ENCODE measurements at regions not wholly inside any gene's neighbourhood (a gene's known extent, or its start where the extent isn't known, plus 50 kb on each side); places are given as distances from the start of the nearest gene placed in this dataset.

DNA sequence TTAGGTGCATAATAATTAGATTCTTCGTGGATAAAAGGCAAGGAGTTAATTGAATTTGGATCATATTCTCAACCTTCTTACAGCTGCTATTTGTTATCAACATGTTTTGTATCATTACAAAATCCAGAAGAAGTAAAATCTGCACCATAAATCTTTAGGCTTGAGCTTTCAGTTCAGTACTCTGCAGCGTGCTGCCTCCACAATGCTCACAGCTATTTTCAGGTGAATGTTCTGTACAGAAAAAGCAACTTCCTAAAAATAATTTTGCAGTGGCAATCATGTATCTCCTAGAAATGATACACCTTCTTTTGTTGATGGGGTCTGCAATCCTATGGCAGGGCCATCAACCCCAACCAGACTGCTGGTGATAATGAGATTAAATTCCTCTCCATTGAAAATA lies 220.9 kb upstream of the CTNNB1 start:
- TF ChIP-seq, protein P1, sequence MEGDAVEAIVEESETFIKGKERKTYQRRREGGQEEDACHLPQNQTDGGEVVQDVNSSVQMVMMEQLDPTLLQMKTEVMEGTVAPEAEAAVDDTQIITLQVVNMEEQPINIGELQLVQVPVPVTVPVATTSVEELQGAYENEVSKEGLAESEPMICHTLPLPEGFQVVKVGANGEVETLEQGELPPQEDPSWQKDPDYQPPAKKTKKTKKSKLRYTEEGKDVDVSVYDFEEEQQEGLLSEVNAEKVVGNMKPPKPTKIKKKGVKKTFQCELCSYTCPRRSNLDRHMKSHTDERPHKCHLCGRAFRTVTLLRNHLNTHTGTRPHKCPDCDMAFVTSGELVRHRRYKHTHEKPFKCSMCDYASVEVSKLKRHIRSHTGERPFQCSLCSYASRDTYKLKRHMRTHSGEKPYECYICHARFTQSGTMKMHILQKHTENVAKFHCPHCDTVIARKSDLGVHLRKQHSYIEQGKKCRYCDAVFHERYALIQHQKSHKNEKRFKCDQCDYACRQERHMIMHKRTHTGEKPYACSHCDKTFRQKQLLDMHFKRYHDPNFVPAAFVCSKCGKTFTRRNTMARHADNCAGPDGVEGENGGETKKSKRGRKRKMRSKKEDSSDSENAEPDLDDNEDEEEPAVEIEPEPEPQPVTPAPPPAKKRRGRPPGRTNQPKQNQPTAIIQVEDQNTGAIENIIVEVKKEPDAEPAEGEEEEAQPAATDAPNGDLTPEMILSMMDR (IDR thresholded peaks at IDR 0.05; ENCODE audit: unreplicated experiment) = no peak
- Mint-ChIP-seq H3K4me3 (no peak overlapping the region), H3K27me3 (ENCODE audit: low read depth) (no peaks in the 10 kb centered on the region), H3K36me3 (no peaks in the 10 kb centered on the region), H3K4me1 (peaks cover 2% of the 10 kb centered on the region), H3K27ac (no peak overlapping the region), H3K9me3 (no peaks in the 10 kb centered on the region)
- no peak for DNase-seq (ENCODE audit: low spot score in 2 of 2, unreplicated experiment in 2 of 2)

DNA sequence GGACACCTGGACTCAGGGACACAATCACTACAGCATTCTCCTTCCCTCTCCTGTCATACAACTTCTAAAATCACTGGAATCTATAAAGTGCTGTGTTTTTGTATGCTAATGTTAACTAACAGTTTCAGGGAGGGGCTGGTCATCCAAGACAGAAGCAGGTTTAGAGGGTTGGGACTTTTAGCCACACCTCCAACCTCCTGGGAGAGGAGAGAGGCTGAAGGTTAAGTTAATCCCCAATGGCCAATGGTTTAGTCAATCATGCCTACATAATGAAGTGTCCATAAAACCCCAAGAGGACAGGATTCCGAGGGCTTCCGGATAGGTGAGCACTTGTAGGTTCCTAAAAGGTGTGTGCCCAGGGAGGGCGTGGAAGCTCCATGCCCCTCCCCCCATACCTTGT lies 219.3 kb upstream of the CTNNB1 start:
- Mint-ChIP-seq H3K36me3 (no peaks in the 10 kb centered on the region), H3K4me1 (peaks cover 2% of the 10 kb centered on the region), H3K27me3 (ENCODE audit: low read depth) (no peaks in the 10 kb centered on the region), H3K4me3 (no peak overlapping the region), H3K9me3 (no peaks in the 10 kb centered on the region), H3K27ac (no peak overlapping the region)
- TF ChIP-seq, protein P1 (IDR thresholded peaks at IDR 0.05; ENCODE audit: unreplicated experiment) = no peak
- DNase-seq (ENCODE audit: low spot score in 2 of 2, unreplicated experiment in 2 of 2) = no peak

DNA sequence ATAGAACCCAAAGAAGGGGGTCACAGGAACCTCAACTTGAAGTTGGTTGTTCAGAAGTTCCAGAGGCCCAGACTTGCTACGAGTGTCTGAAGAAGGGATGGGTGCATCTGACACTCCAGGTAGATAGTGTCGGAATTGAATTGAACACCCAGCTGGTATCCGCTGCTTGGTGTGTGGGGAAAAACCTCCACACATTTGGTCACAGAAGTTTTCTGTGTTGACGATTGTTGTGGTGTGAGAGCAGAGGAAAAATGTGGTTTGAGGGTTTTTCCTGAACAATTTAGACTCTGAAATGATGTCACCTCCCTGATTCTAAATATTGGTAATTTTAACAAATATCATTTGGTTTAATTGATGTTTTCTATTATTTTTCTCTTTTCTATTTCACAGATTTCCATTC lies 218.8 kb upstream of the CTNNB1 start:
- DNase-seq (ENCODE audit: low spot score in 2 of 2, unreplicated experiment in 2 of 2) = no peak
- peaks cover 6% of the 10 kb centered on the region for H3K4me1 Mint-ChIP-seq
- TF ChIP-seq, protein P1 (IDR thresholded peaks at IDR 0.05; ENCODE audit: unreplicated experiment) = no peak

DNA sequence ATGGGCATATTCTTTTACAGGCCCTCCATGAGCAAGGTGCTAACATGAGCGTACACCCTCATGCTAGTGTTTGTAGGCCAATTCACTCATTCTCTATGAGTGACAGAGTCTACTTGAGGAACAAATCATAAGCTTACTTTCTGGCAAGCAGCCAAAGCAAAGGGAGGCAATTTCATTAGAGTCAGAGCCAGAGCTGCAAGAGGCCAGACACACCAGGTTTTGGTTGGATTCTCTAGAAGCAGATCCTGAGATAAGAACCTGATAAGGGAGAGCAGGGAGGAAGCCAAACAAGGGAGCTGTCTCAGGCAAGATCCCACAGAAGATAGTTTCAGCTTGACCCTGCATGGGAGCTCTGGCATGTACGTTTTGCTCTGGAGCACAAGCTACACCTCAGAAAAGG lies 214.1 kb upstream of the CTNNB1 start:
- DNase-seq (ENCODE audit: low spot score in 2 of 2, unreplicated experiment in 2 of 2) = no peak
- TF ChIP-seq, protein P1 (IDR thresholded peaks at IDR 0.05; ENCODE audit: unreplicated experiment) = no peak
- Mint-ChIP-seq H3K27ac (peak overlapping the region; percentile 10), H3K9me3 (peaks cover 4% of the 10 kb centered on the region), H3K27me3 (ENCODE audit: low read depth) (no peaks in the 10 kb centered on the region), H3K36me3 (no peaks in the 10 kb centered on the region), H3K4me1 (peaks cover 4% of the 10 kb centered on the region), H3K4me3 (no peak overlapping the region)

More for the DNA sequence above, 218.8 kb upstream of the CTNNB1 start:
- no peaks in the 10 kb centered on the region for H3K36me3 Mint-ChIP-seq
- H3K9me3 Mint-ChIP-seq = no peaks in the 10 kb centered on the region
- no peaks in the 10 kb centered on the region for H3K27me3 Mint-ChIP-seq (ENCODE audit: low read depth)
- no peak overlapping the region for H3K27ac Mint-ChIP-seq
- no peak overlapping the region for H3K4me3 Mint-ChIP-seq

DNA sequence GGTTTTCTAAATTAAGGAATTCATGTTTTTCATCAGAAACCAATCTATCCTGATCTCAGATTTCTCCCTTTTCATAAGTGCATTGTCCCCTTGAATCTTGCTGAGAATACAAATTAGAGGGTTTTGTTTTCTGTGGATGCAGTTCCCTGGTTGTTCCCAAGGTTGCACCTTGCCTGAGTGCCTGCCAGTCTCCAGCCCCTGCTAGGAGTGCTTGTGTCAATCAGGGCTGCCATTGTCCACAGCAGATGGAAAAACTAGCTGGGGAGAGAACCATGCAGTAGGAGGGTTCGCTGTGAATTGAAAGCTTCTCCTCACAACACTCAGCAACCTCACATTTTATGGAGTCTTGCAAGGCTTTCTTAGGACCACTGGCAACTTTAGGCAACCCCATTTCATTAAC lies 210.8 kb upstream of the CTNNB1 start:
- Mint-ChIP-seq H3K27me3 (ENCODE audit: low read depth) (no peaks in the 10 kb centered on the region), H3K4me3 (no peak overlapping the region), H3K4me1 (peaks cover 4% of the 10 kb centered on the region), H3K9me3 (peaks cover 4% of the 10 kb centered on the region), H3K36me3 (no peaks in the 10 kb centered on the region), H3K27ac (no peak overlapping the region)
- DNase-seq (ENCODE audit: low spot score in 2 of 2, unreplicated experiment in 2 of 2) = no peak
- TF ChIP-seq, protein P1 (IDR thresholded peaks at IDR 0.05; ENCODE audit: unreplicated experiment) = no peak
